Sigmoid colon (tissue), 4 donors: ENCODE measurements at regions not wholly inside any gene's neighbourhood (a gene's known extent, or its start where the extent isn't known, plus 50 kb on each side); places are given as distances from the start of the nearest gene placed in this dataset.

Experiments
- EP300 ChIP-seq, 4 donors: sonication (generic); formaldehyde crosslinking; IDR thresholded peaks; one replicate each; pipeline ENCODE4 v1.6.1; 2017; ENCODE audit warnings: antibody characterized with exemption in 4 of 4
- POLR2A ChIP-seq, 2 donors: fragments of 450-650 bp; IDR thresholded peaks; one replicate each; pipeline ENCODE4 v1.6.1; 2016; ENCODE audit warnings: antibody characterized with exemption in 2 of 2, mild to moderate bottlenecking in 2 of 2, moderate library complexity in 2 of 2
- TF ChIP-seq, protein P1 (sequence below), 4 experiments: fragments of 450-650 bp in 3 of 4; fragments of 200-600 bp in 1 of 4; IDR thresholded peaks; one replicate each; pipeline ENCODE4 v1.5.1; 2016 to 2019; ENCODE audit warnings: antibody characterized with exemption in 4 of 4, mild to moderate bottlenecking in 3 of 4, moderate library complexity in 2 of 4

DNA sequence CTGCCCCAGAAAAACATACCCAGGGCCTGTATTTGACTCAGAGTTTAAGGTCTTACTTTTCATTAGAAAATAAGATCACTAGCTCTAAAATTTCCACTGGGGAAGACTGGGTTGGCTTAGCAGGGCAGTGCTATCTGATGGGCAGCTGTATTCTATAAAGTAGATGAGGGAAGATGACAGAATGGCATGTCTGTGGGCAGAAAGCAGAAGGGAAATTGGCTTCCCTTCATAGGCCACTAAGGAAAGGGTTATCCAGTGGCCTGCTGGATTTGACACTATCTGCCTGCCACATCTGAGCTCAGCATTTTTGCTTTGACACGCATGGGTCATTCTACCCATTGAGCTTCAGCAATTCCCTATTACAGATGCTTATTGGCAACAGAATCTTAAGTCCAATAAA lies 461.3 kb upstream of the RASGRP1 start:
- TF ChIP-seq, protein P1, sequence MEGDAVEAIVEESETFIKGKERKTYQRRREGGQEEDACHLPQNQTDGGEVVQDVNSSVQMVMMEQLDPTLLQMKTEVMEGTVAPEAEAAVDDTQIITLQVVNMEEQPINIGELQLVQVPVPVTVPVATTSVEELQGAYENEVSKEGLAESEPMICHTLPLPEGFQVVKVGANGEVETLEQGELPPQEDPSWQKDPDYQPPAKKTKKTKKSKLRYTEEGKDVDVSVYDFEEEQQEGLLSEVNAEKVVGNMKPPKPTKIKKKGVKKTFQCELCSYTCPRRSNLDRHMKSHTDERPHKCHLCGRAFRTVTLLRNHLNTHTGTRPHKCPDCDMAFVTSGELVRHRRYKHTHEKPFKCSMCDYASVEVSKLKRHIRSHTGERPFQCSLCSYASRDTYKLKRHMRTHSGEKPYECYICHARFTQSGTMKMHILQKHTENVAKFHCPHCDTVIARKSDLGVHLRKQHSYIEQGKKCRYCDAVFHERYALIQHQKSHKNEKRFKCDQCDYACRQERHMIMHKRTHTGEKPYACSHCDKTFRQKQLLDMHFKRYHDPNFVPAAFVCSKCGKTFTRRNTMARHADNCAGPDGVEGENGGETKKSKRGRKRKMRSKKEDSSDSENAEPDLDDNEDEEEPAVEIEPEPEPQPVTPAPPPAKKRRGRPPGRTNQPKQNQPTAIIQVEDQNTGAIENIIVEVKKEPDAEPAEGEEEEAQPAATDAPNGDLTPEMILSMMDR (IDR thresholded peaks at IDR 0.05) = no peak
- TF ChIP-seq EP300 (IDR thresholded peaks at IDR 0.05) (no peak), POLR2A (IDR thresholded peaks at IDR 0.05) (no peak)
